ENCODE measurements at regions not wholly inside any gene's neighbourhood (a gene's known extent, or its start where the extent isn't known, plus 50 kb on each side); places are given as distances from the start of the nearest gene placed in this dataset.
"Not testable (repeated sequence)": the region's sequence is repeated elsewhere in the genome, so short reads cannot be mapped to it uniquely, and the experiment has no call there.

GRCh38 chr12:73659802-73660201, 877.8 kb upstream of the ATXN7L3B start:
- Histone ChIP-seq H3K27ac (no peak overlapping the region), H3K9me3 (peaks cover 0 to under 1% (median 0%) of the 10 kb centered on the region in 4 donors), H3K4me3 (no peak overlapping the region), H3K4me1 (no peaks in the 10 kb centered on the region), H3K36me3 (no peaks in the 10 kb centered on the region), H3K27me3 (no peaks in the 10 kb centered on the region)
- ATAC-seq (ENCODE audit: low FRiP score in 2 of 2): no peak
- WGBS, 2 donors: 87 to 94% methylated on average over 1 of the region's 1 CpG
- no peak for DNase-seq
- TF ChIP-seq CTCF (IDR thresholded peaks at IDR 0.05) (no peak), EP300 (IDR thresholded peaks at IDR 0.05) (no peak), POLR2A (IDR thresholded peaks at IDR 0.05) (no peak), POLR2AphosphoS5 (IDR thresholded peaks at IDR 0.05) (no peak)

- H3K27me3 ChIP-seq: no peaks in the 10 kb centered on the region
- no peak overlapping the region for H3K4me3 ChIP-seq
- H3K4me1 ChIP-seq: no peaks in the 10 kb centered on the region
- ATAC-seq (ENCODE audit: low FRiP score in 2 of 2): peak; percentile 17 to 67
- no peak overlapping the region for H3K27ac ChIP-seq
- H3K9me3 ChIP-seq: peaks cover 0 to 5% (median 0%) of the 10 kb centered on the region in 4 donors
- TF ChIP-seq POLR2AphosphoS5 (IDR thresholded peaks at IDR 0.05): no peak
- TF ChIP-seq POLR2A (IDR thresholded peaks at IDR 0.05): no peak
- no peak for TF ChIP-seq EP300 (IDR thresholded peaks at IDR 0.05)
- TF ChIP-seq CTCF (IDR thresholded peaks at IDR 0.05): no peak
- no peaks in the 10 kb centered on the region for H3K36me3 ChIP-seq
- DNase-seq: peak in 1 of 2 donors; percentile 53
- 92 to 96% methylated on average over 11 to 16 of the region's 16 CpGs for WGBS, 2 donors
Measured at GRCh38 chr12:73665193-73665592, 872.4 kb upstream of the ATXN7L3B start.

GRCh38 chr12:73671550-73671949, 866.1 kb upstream of the ATXN7L3B start:
- H3K4me1 ChIP-seq; H3K36me3 ChIP-seq; H3K27me3 ChIP-seq; ATAC-seq (ENCODE audit: low FRiP score in 2 of 2); H3K27ac ChIP-seq; H3K4me3 ChIP-seq; H3K9me3 ChIP-seq: not testable (repeated sequence)
- DNase-seq: peak in 1 of 2 donors; percentile 32
- 69 to 80% methylated on average over 3 of the region's 3 CpGs for WGBS, 2 donors

GRCh38 chr12:73677520-73678291, 859.9 kb upstream of the ATXN7L3B start:
- ATAC-seq (ENCODE audit: low FRiP score in 2 of 2) (no peak), DNase-seq (no peak)
- H3K27ac ChIP-seq: no peak overlapping the region
- TF ChIP-seq POLR2A (IDR thresholded peaks at IDR 0.05): no peak
- TF ChIP-seq EP300 (IDR thresholded peaks at IDR 0.05): no peak
- no peak for TF ChIP-seq CTCF (IDR thresholded peaks at IDR 0.05)
- no peak for TF ChIP-seq POLR2AphosphoS5 (IDR thresholded peaks at IDR 0.05)
- no peaks in the 10 kb centered on the region for H3K27me3 ChIP-seq
- WGBS, 2 donors: 68 to 78% methylated on average over 4 of the region's 4 CpGs
- no peaks in the 10 kb centered on the region for H3K4me1 ChIP-seq
- H3K9me3 ChIP-seq: no peaks in the 10 kb centered on the region
- no peak overlapping the region for H3K4me3 ChIP-seq
- no peaks in the 10 kb centered on the region for H3K36me3 ChIP-seq

GRCh38 chr12:73678335-73678734, 859.3 kb upstream of the ATXN7L3B start:
- no peak for TF ChIP-seq POLR2AphosphoS5 (IDR thresholded peaks at IDR 0.05)
- no peak for DNase-seq
- Histone ChIP-seq H3K9me3 (no peaks in the 10 kb centered on the region), H3K36me3 (no peaks in the 10 kb centered on the region), H3K27me3 (no peaks in the 10 kb centered on the region), H3K27ac (no peak overlapping the region), H3K4me3 (no peak overlapping the region), H3K4me1 (no peaks in the 10 kb centered on the region)
- 86 to 90% methylated on average over 3 of the region's 3 CpGs for WGBS, 2 donors
- ATAC-seq (ENCODE audit: low FRiP score in 2 of 2): no peak

GRCh38 chr12:73699318-73699717, 838.3 kb upstream of the ATXN7L3B start:
- WGBS, 2 donors: 50 to 57% methylated on average over 1 of the region's 1 CpG
- Histone ChIP-seq H3K27ac (no peak overlapping the region), H3K9me3 (no peaks in the 10 kb centered on the region), H3K4me1 (no peaks in the 10 kb centered on the region), H3K27me3 (no peaks in the 10 kb centered on the region), H3K4me3 (no peak overlapping the region), H3K36me3 (no peaks in the 10 kb centered on the region)
- no peak for ATAC-seq (ENCODE audit: low FRiP score in 2 of 2)
- TF ChIP-seq CTCF (IDR thresholded peaks at IDR 0.05) (no peak), POLR2A (IDR thresholded peaks at IDR 0.05) (no peak), POLR2AphosphoS5 (IDR thresholded peaks at IDR 0.05) (no peak), EP300 (IDR thresholded peaks at IDR 0.05) (no peak)
- DNase-seq: no peak
